ENCODE measurements at regions not wholly inside any gene's neighbourhood (a gene's known extent, or its start where the extent isn't known, plus 50 kb on each side); places are given as distances from the start of the nearest gene placed in this dataset.

DNA sequence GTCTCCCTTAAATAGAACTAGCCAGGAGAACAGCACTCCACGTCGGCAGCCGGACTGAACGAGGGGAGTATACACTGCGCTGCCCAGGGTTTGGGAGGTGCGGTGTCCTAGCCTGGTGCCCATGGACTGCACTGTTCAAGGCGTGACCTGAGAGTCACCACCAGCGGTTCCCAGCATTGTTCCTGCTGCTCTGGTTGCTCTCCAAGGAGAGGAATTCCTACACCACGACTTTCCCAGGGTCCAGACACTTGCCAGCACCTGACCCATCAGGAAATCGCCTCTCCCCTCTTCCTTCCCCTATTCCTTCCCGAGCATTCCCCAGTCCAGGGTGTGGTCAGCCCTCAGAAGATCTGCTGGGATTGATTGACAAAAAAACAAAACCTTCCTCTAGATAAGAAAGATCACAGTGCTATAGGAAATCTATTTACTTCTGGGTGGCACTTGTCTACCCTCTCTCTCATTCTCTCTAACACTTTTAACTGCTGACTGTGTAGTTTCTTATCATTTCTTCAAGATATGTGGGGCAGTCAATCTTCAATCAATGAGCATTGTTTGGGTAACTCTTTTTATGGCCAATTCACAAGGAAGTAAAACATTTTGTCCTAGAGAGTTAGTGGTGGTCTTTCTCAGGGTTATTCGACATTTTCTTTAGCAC lies 297.8 kb upstream of the ACTBL2 start:
- TF ChIP-seq, protein P1, sequence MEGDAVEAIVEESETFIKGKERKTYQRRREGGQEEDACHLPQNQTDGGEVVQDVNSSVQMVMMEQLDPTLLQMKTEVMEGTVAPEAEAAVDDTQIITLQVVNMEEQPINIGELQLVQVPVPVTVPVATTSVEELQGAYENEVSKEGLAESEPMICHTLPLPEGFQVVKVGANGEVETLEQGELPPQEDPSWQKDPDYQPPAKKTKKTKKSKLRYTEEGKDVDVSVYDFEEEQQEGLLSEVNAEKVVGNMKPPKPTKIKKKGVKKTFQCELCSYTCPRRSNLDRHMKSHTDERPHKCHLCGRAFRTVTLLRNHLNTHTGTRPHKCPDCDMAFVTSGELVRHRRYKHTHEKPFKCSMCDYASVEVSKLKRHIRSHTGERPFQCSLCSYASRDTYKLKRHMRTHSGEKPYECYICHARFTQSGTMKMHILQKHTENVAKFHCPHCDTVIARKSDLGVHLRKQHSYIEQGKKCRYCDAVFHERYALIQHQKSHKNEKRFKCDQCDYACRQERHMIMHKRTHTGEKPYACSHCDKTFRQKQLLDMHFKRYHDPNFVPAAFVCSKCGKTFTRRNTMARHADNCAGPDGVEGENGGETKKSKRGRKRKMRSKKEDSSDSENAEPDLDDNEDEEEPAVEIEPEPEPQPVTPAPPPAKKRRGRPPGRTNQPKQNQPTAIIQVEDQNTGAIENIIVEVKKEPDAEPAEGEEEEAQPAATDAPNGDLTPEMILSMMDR (conservative IDR thresholded peaks at IDR 0.05 in 1 of 2, IDR thresholded peaks at IDR 0.05 in 1 of 2; ENCODE audit: extremely low read depth in 1 of 2, insufficient read depth in 1 of 2, low read depth in 1 of 2, low read length in 2 of 2): no peak
- no peak for TF ChIP-seq EZH2 (IDR thresholded peaks at IDR 0.05; ENCODE audit: borderline replicate concordance, low read length)
